ENCODE measurements at regions not wholly inside any gene's neighbourhood (a gene's known extent, or its start where the extent isn't known, plus 50 kb on each side); places are given as distances from the start of the nearest gene placed in this dataset.

GRCh38 chr7:156490021-156490800, 150.4 kb upstream of the RNF32 start:
- no peak for TF ChIP-seq POLR2AphosphoS5 (IDR thresholded peaks at IDR 0.05)
- no peak for TF ChIP-seq POLR2A (IDR thresholded peaks at IDR 0.05)
